HG02678 (cell line): ENCODE measurements at regions not wholly inside any gene's neighbourhood (a gene's known extent, or its start where the extent isn't known, plus 50 kb on each side); places are given as distances from the start of the nearest gene placed in this dataset.
"Not testable (repeated sequence)": the region's sequence is repeated elsewhere in the genome, so short reads cannot be mapped to it uniquely, and the experiment has no call there.

Experiments
- ATAC-seq: cut with Tn5 transposase; IDR thresholded peaks from one replicate; pipeline ENCODE4 v1.9.1; 2021; ENCODE audit warnings: mild to moderate bottlenecking, moderate library complexity; ENCODE audit not compliant: unreplicated experiment

GRCh38 chr6:77010931-77011542 lies 452.3 kb downstream of the HTR1B start:
- ATAC-seq = no peak

GRCh38 chr6:76992553-76992952 lies 470.7 kb downstream of the HTR1B start:
- ATAC-seq = no peak

GRCh38 chr6:76984572-76984971 lies 478.7 kb downstream of the HTR1B start:
- no peak for ATAC-seq

GRCh38 chr6:76982476-76983199 lies 480.7 kb downstream of the HTR1B start:
- ATAC-seq = no peak

- ATAC-seq = no peak
These were observed 490.8 kb downstream of the HTR1B start for GRCh38 chr6:76972474-76972873.

GRCh38 chr6:76959177-76959576 lies 504.1 kb downstream of the HTR1B start:
- not testable (repeated sequence) for ATAC-seq

GRCh38 chr6:76942203-76942966 lies 520.9 kb downstream of the HTR1B start:
- no peak for ATAC-seq

GRCh38 chr6:76940191-76940590 lies 523.1 kb downstream of the HTR1B start:
- no peak for ATAC-seq

- ATAC-seq = no peak
These were observed 548.6 kb downstream of the HTR1B start for GRCh38 chr6:76914737-76915136.

- ATAC-seq = not testable (repeated sequence)
These were observed 557.8 kb downstream of the HTR1B start for GRCh38 chr6:76905541-76905940.

- ATAC-seq = no peak
These were observed 570.7 kb downstream of the HTR1B start for GRCh38 chr6:76892542-76892941.

- ATAC-seq = no peak
These were observed 574.9 kb downstream of the HTR1B start for GRCh38 chr6:76888351-76888750.

- no peak for ATAC-seq
These were observed 576.4 kb downstream of the HTR1B start for GRCh38 chr6:76886900-76887299.

- ATAC-seq = no peak
These were observed 577.4 kb downstream of the HTR1B start for GRCh38 chr6:76885861-76886301.

GRCh38 chr6:76881414-76881813 lies 581.9 kb downstream of the HTR1B start:
- ATAC-seq = no peak

- ATAC-seq = no peak
These were observed 586.3 kb downstream of the HTR1B start for GRCh38 chr6:76876922-76877553.

GRCh38 chr6:76876430-76876829 lies 586.9 kb downstream of the HTR1B start:
- not testable (repeated sequence) for ATAC-seq

GRCh38 chr6:76867182-76867581 lies 596.1 kb downstream of the HTR1B start:
- no peak for ATAC-seq

- ATAC-seq = no peak
These were observed 597.0 kb downstream of the HTR1B start for GRCh38 chr6:76866091-76866915.

- ATAC-seq = no peak
These were observed 600.4 kb downstream of the HTR1B start for GRCh38 chr6:76862936-76863335.
